NCI-H524 (cell line): ENCODE measurements at regions not wholly inside any gene's neighbourhood (a gene's known extent, or its start where the extent isn't known, plus 50 kb on each side); places are given as distances from the start of the nearest gene placed in this dataset.
"Not testable (repeated sequence)": the region's sequence is repeated elsewhere in the genome, so short reads cannot be mapped to it uniquely, and the experiment has no call there.

ENCODE experiments used
- DNase-seq, 2 experiments: peaks; one replicate each; lab custom pipeline; 2025; lab: John Stamatoyannopoulos, UW

- no peak for DNase-seq
These were observed 177.6 kb upstream of the GLRA2 start for GRCh38 chrX:14351611-14352303.

- DNase-seq: no peak
These were observed 181.8 kb upstream of the GLRA2 start for GRCh38 chrX:14347523-14347922.

- no peak for DNase-seq
These were observed 185.0 kb upstream of the GLRA2 start for GRCh38 chrX:14344172-14344940.

DNA sequence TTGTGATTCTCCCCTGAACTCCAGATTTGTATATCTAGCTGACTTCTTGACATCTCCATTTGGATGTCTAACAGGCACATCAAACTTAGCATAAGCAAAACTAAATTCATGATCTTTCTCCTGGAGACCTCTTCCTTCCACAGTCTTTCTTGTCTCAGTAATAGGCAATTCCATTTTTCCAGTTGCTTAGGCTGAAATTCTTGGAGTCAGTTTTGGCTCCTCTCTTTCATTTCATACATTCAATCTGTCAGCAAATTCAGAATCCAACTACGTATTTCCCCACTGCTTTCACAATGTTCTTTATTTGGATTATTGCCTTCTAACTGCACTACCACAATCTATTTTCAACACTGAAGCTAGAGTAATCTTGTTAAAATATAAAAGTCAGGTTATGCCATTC is 219.9 kb upstream of the GLRA2 start:
- DNase-seq: no peak

DNA sequence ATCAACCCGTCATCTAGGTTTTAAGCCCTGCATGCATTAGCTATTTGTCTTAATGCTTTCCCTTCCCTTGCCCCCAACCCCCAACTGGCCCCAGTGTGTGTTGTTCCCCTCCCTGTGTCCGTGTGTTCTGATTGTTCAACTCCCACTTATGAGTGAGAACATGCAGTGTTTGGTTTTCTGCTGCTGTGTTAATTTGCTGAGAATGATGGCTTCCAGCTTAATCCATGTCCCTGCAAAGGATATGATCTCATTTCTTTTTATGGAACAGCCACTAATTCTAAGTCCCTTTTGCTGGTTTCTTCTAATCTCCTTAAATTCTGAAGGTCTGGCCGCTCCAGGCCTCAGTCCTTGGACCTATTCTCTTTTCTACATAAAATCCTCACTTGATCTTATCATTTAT is 220.4 kb upstream of the GLRA2 start:
- not testable (repeated sequence) for DNase-seq

DNA sequence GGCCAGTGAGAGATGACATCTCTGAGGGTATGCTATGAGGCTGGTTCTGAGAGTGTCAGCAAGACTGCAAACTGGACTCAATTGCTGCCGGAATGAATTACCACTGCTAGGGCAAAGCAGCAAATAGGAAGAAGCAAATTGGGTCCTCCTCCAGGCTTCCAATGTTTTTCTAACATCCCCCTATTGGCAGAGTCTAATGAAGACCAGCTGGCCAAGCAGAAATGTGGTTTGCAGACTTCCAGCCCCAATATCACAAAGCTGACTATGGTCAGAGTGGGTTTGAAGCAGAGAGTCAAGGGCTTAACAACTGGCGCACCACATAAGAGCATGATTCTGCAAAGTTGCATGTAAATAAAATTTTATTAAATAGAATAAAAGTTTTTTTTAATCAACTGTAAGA is 225.4 kb upstream of the GLRA2 start:
- DNase-seq: no peak

DNA sequence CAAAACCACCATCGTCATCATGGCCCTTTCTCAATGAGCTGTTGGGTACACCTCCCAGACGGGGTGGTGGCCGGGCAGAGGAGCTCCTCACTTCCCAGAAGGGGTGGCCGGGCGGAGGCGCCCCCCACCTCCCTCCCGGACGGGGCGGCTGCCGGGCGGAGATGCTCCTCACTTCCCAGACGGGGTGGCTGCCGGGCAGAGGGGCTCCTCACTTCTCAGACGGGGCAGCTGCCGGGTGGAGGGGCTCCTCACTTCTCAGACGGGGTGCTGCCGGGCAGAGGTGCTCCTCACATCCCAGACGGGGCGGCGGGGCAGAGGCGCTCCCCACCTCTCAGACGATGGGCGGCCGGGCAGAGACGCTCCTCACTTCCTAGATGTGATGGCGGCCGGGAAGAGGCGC is 226.8 kb upstream of the GLRA2 start:
- DNase-seq: not testable (repeated sequence)

DNA sequence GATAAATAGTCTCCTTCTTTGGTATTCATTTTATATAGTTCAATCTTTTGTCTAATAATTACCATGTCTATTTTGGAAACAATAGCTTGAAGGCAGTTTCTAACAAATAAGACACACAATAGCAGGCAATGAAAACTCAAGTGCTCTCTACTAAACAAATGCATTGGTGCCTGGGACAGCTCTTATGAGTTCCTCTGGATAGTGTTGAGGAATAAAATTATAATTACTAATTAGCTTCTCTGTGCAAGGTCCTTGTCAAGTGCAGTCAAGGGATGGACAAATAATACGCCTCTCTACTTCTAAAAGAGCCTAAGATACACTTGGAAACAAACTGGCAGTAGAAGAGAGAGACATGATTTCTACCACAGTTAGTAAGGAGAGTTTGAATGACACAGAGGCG is 229.0 kb upstream of the GLRA2 start:
- DNase-seq: no peak

DNA sequence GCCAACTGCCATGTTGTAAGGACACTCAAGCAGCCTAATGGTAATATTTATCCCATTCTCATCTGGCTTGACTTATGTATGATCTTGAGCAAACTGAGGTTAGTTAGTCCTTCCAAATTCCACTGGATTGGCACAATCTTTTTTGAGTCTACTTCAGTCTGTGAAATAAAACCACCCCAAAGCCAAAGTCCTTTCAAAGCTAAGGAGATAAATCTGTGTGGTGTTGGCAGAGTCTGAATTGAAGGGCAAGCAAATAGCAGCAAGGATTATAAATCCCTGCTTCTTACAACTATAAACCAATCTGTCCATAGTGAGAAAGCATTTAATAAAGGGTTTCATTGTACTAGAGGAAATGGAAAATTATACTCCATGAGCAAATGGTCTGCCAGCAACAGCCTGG is 233.9 kb upstream of the GLRA2 start:
- no peak for DNase-seq

- peak in 1 of 2 experiments; percentile 3 for DNase-seq
These were observed 237.5 kb upstream of the GLRA2 start for GRCh38 chrX:14291666-14292500.

- DNase-seq: no peak
These were observed 239.0 kb upstream of the GLRA2 start for GRCh38 chrX:14290335-14290734.

DNA sequence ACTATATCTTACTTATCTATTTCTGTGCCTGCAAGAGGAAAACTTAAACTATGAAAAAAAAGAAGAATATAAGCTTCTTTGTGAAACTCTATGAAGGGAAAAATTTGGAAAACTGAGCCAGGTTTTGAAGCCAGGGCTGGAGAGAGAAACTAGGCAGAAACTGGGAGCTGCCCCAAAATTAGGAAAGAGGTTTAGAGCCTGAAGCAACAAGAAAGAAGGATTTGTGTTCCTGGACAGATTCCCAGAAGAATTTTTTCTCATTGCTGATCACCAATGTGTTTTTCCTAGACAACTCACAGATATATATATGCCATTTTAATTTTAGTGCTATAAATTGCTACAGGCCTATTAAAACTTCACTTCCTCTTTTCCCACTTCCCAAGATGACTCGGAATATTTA is 245.0 kb upstream of the GEMIN8 start:
- no peak for DNase-seq

DNA sequence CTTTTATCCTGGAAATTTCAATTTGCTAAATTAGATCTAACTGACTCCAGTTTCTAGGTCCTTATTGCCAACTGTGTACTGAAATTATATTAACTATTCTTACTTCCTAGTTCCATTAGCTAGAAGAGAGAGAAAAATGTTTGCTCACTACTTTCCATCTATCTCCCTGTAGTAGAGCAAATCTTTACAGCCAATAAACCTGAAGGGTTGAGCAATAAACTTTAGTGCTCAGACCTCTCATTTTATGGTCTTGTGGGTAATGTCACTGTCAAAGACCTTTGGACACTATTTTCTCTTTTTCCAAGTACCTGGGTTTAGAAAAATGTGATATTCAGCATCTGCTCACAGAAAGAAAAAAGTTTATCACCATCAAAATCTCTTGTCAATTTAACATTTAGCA is 237.5 kb upstream of the GEMIN8 start:
- no peak for DNase-seq

DNA sequence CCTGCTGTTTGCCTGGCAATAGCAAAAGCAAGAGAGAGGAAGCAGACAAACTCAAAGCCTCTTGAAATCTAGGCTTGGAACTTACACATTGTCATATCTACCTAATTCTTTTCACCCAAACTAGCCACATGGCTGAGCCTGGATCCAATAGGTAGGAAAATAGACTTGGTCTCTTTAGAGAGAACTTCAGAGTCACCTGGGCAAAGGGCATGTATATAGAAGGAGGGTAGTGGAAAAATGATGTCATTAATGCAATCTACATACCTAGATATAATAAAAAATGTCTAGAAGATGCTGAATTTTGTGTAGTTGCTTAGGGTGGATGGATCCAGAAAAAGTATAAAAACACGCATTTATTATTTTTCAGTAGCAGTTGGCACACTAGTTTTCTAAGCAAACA is 237.0 kb upstream of the GEMIN8 start:
- DNase-seq: no peak

- DNase-seq: no peak
These were observed 214.1 kb upstream of the GEMIN8 start for GRCh38 chrX:14243823-14244222.

- DNase-seq: no peak
These were observed 205.3 kb upstream of the GEMIN8 start for GRCh38 chrX:14235004-14235403.

GRCh38 chrX:14232688-14233087 is 203.0 kb upstream of the GEMIN8 start:
- DNase-seq: no peak

DNA sequence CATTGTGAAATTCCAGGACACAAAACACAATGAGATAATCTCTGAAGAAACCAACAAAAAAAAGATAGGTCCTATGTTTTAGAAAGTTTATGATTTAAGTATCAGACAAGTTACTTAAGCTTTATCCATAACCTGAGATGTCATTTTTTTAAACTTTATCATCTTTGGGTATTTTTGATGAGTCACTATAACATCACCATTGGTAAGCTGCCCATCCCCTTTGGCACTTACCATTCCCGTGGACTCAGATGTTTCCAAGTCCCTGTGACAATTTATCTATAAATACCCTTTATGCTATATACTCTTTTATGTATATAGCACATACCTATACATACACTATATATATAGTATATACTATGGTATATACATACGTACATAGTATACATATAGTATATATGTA is 198.9 kb upstream of the GEMIN8 start:
- DNase-seq: no peak

- no peak for DNase-seq
These were observed 190.8 kb upstream of the GEMIN8 start for GRCh38 chrX:14220386-14220944.

DNA sequence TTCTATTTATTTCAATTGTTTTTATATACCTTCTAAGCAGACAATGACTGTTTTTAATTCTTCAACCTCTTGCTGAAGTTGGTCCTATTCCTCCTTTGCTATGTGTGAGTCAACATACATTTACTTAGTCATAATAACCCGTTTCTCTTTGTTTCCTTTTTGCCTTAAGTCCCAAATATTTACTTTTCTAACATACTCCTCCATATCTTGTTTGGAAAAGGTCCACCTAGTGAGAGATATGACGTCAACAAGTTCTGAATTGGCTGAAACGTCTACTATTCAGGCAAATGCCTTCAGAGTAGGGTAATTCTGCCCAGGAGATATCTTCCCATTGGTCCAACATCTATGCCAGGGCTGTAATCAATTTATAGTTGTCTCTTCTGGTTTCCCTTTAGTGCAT is 179.3 kb upstream of the GEMIN8 start:
- DNase-seq: no peak

GRCh38 chrX:14194711-14195110 is 165.0 kb upstream of the GEMIN8 start:
- DNase-seq: no peak

DNA sequence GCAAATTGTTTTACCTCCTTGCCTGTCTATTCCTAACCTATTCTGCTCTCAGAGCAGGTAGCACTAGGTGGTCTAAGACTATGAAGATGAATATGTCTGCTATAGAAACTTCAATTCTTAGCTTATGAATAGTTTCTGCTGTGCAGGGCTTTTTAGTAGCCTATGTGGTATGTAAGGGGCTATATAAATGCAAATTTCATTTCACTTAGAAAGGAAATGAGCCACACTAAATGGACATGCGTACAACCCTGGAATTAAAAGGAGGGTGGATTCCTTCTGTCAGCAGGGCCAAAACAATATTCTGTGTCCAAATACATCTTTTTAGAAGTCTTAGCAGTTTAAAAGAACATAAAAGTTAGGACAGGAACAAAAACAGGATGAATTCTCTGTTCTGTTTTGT is 163.9 kb upstream of the GEMIN8 start:
- DNase-seq: no peak

GRCh38 chrX:14173873-14174272 is 144.2 kb upstream of the GEMIN8 start:
- no peak for DNase-seq
